Breast epithelium (tissue), 4 donors: ENCODE measurements at regions not wholly inside any gene's neighbourhood (a gene's known extent, or its start where the extent isn't known, plus 50 kb on each side); places are given as distances from the start of the nearest gene placed in this dataset.
"Not testable (repeated sequence)": the region's sequence is repeated elsewhere in the genome, so short reads cannot be mapped to it uniquely, and the experiment has no call there.

ENCODE experiments used
- DNase-seq, 2 donors: peaks; one replicate each; pipeline ENCODE4 v3.0.0-alpha.2; 2019; ENCODE audit warnings: low spot score in 2 of 2
- H3K27ac ChIP-seq, 2 donors: fragments of 200-600 bp; sonication (generic) in 1 of 2; one replicate each; pipeline ENCODE4 v1.5.1; 2016 to 2019; ENCODE audit warnings: mild to moderate bottlenecking in 1 of 2
- H3K27me3 ChIP-seq, 2 donors: fragments of 200-600 bp; sonication (generic) in 1 of 2; one replicate each; pipeline versions ENCODE4 v1.5.1 to v1.6.0; 2017 to 2019; ENCODE audit warnings: control low read depth in 1 of 2, mild to moderate bottlenecking in 1 of 2
- H3K36me3 ChIP-seq: fragments of 200-600 bp; one replicate; pipeline ENCODE4 v1.5.1; 2019
- H3K4me1 ChIP-seq, 2 donors: fragments of 200-600 bp; sonication (generic); one replicate each; pipeline ENCODE4 v1.5.1; 2016 to 2019; ENCODE audit warnings: control low read depth in 1 of 2
- H3K4me3 ChIP-seq, 3 donors: fragments of 200-600 bp; sonication (generic); 1 replicate in 2 of 3; 2 replicates in 1 of 3; pipeline ENCODE4 v1.5.1; 2016 to 2019; ENCODE audit warnings: mild to moderate bottlenecking in 3 of 3, moderate library complexity in 2 of 3
- H3K9me3 ChIP-seq, 2 donors: fragments of 200-600 bp; sonication (generic) in 1 of 2; one replicate each; pipeline ENCODE4 v1.5.1; 2016 to 2019; ENCODE audit warnings: control low read depth in 1 of 2
- CTCF ChIP-seq, 3 donors: fragments of 450-650 bp; IDR thresholded peaks; one replicate each; pipeline ENCODE4 v1.5.1; 2016 to 2017; ENCODE audit warnings: antibody characterized with exemption in 3 of 3, mild to moderate bottlenecking in 3 of 3, moderate library complexity in 3 of 3
- POLR2A ChIP-seq: fragments of 450-650 bp; IDR thresholded peaks from one replicate; pipeline ENCODE4 v1.6.1; 2016; ENCODE audit warnings: antibody characterized with exemption, mild to moderate bottlenecking, moderate library complexity
- POLR2AphosphoS5 ChIP-seq, 3 donors: sonication (generic); formaldehyde crosslinking; IDR thresholded peaks; one replicate each; pipeline ENCODE4 v1.6.1; 2017; ENCODE audit warnings: antibody characterized with exemption in 3 of 3
- intact Hi-C: fragments of 100-400 bp; cut with DNase I; formaldehyde crosslinking; loops from one replicate; pipeline ENCODE4 v1.15.1; 2023; ENCODE audit warnings: low total_unique reads

DNA sequence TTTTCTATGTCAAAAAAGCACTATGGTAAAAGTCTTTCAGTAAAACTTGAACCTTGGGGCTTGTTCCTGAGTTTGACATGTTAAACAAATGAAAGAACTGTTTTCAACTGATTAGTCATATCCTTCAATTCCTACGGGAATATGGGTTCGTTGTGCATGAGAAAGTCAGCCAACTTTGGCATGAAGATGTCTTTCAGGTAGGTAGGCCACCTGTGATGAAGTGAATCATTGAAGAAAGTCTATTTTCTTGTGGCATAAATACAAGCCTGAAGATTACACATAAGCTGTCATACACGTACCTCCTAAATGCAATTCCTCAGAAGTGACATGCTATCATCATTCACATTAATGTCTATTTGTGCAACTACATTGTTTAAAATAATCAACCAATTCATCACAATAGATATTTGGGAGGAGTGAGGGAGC lies 513.0 kb downstream of the IRS2 start:
- H3K9me3 ChIP-seq: no peaks in the 10 kb centered on the region
- DNase-seq: no peak
- H3K27me3 ChIP-seq: no peaks in the 10 kb centered on the region
- H3K27ac ChIP-seq: no peak overlapping the region
- TF ChIP-seq POLR2AphosphoS5 (IDR thresholded peaks at IDR 0.05) (no peak), POLR2A (no peak), CTCF (IDR thresholded peaks at IDR 0.05) (no peak)
- H3K4me3 ChIP-seq: no peak overlapping the region
- no peaks in the 10 kb centered on the region for H3K36me3 ChIP-seq
- no peaks in the 10 kb centered on the region for H3K4me1 ChIP-seq
- intact Hi-C loops: no loop called here

- TF ChIP-seq POLR2A: no peak
- no peak for TF ChIP-seq POLR2AphosphoS5 (IDR thresholded peaks at IDR 0.05)
- TF ChIP-seq CTCF (IDR thresholded peaks at IDR 0.05): no peak
- H3K36me3 ChIP-seq: no peaks in the 10 kb centered on the region
- no peak overlapping the region for H3K27ac ChIP-seq
- H3K4me1 ChIP-seq: no peaks in the 10 kb centered on the region
- intact Hi-C loops: no loop called here
- H3K9me3 ChIP-seq: no peaks in the 10 kb centered on the region
- no peak overlapping the region for H3K4me3 ChIP-seq
- no peak for DNase-seq
- no peaks in the 10 kb centered on the region for H3K27me3 ChIP-seq
Observed at GRCh38 chr13:109272595-109273325, 513.6 kb downstream of the IRS2 start.

DNA sequence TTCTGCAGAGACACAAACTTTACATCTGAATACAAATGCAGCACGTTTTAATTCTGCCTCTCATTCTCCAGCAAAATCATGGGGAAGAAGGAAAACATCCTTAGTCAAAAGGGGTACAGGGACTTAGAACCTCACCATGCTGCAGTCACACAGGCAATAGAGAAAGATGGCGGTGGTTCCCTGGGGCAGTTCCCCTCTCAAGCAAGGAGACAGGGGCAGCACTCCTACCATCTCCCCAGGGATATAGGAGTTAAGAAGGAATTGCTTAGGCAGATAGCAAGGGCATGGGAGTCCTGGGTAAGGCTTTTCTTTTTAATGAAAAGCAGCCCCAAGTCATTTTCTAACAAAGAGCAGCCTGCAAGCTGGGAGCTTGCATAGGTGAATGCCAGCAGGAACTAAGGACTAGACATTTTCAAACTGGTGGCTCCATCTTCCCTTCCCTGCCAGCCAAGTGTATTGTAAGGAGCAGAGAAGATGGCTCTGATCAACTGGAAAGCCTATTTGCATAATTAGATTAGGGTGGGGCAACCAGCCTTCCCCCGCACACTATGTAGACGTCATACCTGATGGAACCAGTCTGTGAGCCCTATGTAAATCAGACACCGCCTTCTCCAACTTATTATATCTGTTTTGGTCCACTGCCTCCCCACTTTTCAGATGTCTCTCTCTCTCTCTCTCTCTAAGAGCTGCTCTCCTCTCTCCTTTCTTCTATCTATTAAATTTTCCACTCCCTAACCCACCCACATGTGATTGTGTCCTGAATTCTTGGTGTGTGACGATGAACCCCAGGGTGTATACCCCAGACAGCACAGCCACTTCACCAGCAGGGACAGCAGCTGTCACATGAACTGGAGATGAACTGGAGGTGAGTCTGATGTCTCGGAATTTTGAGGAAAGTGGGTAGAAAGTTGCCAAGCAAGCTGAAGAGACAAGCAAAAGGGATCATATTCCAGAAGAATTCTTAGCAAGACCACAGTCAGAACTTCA lies 514.5 kb downstream of the IRS2 start:
- intact Hi-C loops: no loop called here
- H3K4me3 ChIP-seq: no peak overlapping the region
- no peaks in the 10 kb centered on the region for H3K9me3 ChIP-seq
- no peaks in the 10 kb centered on the region for H3K4me1 ChIP-seq
- H3K36me3 ChIP-seq: no peaks in the 10 kb centered on the region
- H3K27me3 ChIP-seq: no peaks in the 10 kb centered on the region
- TF ChIP-seq CTCF (IDR thresholded peaks at IDR 0.05) (no peak), POLR2A (no peak), POLR2AphosphoS5 (IDR thresholded peaks at IDR 0.05) (no peak)
- no peak overlapping the region for H3K27ac ChIP-seq
- no peak for DNase-seq

DNA sequence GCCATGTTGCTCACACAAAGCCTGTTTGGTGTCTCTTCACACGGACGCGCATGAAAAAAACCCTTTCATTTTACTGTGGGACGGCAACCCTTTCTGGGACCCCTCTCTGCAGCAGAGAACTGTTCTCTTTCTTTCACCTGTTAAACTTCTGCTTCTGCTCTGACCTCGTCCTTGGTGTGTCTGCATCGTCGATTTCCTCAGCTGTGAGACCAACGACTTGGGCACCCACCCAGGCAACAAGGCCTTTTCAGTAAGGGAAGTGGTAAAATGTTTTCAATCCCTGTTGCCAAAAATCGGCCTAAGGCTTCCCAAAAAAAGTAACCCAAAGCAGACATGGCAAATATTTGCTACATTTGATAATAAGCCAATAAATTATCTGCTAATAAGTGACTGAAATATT lies 515.3 kb downstream of the IRS2 start:
- Histone ChIP-seq H3K27ac (no peak overlapping the region), H3K9me3 (no peaks in the 10 kb centered on the region), H3K4me1 (no peaks in the 10 kb centered on the region), H3K36me3 (no peaks in the 10 kb centered on the region), H3K27me3 (no peaks in the 10 kb centered on the region), H3K4me3 (no peak overlapping the region)
- TF ChIP-seq POLR2A: no peak
- TF ChIP-seq CTCF (IDR thresholded peaks at IDR 0.05): no peak
- TF ChIP-seq POLR2AphosphoS5 (IDR thresholded peaks at IDR 0.05): no peak
- DNase-seq: no peak
- intact Hi-C loops: no loop called here

DNA sequence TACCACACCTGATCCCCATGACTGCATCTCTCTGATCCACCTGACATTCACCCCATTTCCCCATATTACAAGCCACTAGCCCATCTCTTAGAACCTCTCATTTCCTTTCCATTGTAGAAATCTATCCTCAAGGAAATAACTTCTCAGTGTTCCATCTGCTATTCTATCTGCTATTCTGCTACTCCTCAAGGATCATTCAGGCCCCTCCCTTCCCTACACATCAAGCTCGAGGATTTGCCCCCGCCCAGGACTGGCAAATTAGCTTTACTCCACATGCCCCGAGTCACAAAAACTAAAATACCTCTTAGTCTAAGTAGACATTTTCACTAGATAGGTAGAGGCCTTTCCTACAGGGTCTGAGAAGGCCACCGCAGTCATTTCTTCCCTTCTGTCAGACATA lies 517.0 kb downstream of the IRS2 start:
- H3K9me3 ChIP-seq, DNase-seq, H3K27ac ChIP-seq, H3K4me1 ChIP-seq, H3K4me3 ChIP-seq, H3K27me3 ChIP-seq, H3K36me3 ChIP-seq, intact Hi-C loops: not testable (repeated sequence)

DNA sequence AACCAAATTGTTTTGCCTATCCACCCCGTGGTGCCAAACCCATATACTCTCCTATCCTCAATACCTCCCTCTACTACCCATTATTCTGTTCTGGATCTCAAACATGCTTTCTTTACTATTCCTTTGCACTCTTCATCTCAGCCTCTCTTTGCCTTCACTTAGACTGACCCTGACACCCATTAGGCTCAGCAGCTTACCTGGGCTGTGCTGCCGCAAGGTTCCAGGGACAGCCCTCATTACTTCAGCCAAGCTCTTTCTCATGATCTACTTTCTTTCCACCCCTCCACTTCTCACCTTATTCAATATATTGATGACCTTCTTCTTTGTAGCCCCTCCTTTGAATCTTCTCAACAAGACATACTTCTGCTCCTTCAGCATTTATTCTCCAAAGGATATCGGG lies 517.9 kb downstream of the IRS2 start:
- H3K36me3 ChIP-seq, H3K9me3 ChIP-seq, H3K4me1 ChIP-seq, H3K4me3 ChIP-seq, H3K27ac ChIP-seq, H3K27me3 ChIP-seq, intact Hi-C loops, DNase-seq: not testable (repeated sequence)

- H3K4me1 ChIP-seq, H3K27ac ChIP-seq, H3K4me3 ChIP-seq, H3K27me3 ChIP-seq, DNase-seq, intact Hi-C loops, H3K36me3 ChIP-seq, H3K9me3 ChIP-seq: not testable (repeated sequence)
Observed at GRCh38 chr13:109267400-109267799, 519.0 kb downstream of the IRS2 start.

- H3K27me3 ChIP-seq, intact Hi-C loops, DNase-seq, H3K4me1 ChIP-seq, H3K36me3 ChIP-seq, H3K4me3 ChIP-seq, H3K9me3 ChIP-seq, H3K27ac ChIP-seq: not testable (repeated sequence)
Observed at GRCh38 chr13:109265438-109265742, 521.0 kb downstream of the IRS2 start.
